ENCODE measurements at regions not wholly inside any gene's neighbourhood (a gene's known extent, or its start where the extent isn't known, plus 50 kb on each side); places are given as distances from the start of the nearest gene placed in this dataset.

DNA sequence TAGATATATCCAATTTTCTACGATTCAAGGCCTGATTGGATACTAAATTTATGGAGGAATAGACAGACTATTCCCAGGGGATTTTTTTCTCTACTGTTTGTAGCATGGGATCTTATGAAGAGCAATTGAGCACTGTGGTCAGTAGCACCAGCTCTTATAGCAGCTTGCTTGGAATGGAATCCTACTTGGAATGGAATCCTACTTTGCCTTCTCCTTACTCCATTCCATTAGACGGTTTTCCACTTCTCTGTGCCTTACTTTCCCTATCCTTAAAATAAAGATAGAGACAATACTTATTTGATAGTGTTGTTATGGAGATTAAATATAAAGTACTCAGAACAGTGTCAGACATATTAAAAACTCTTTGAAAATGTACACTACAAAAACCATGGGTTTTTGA is 133.5 kb downstream of the BTC start:
- H3K4me3 ChIP-seq (ENCODE audit: low read depth, low read length), result no peak overlapping the region
- TF ChIP-seq, protein P1, sequence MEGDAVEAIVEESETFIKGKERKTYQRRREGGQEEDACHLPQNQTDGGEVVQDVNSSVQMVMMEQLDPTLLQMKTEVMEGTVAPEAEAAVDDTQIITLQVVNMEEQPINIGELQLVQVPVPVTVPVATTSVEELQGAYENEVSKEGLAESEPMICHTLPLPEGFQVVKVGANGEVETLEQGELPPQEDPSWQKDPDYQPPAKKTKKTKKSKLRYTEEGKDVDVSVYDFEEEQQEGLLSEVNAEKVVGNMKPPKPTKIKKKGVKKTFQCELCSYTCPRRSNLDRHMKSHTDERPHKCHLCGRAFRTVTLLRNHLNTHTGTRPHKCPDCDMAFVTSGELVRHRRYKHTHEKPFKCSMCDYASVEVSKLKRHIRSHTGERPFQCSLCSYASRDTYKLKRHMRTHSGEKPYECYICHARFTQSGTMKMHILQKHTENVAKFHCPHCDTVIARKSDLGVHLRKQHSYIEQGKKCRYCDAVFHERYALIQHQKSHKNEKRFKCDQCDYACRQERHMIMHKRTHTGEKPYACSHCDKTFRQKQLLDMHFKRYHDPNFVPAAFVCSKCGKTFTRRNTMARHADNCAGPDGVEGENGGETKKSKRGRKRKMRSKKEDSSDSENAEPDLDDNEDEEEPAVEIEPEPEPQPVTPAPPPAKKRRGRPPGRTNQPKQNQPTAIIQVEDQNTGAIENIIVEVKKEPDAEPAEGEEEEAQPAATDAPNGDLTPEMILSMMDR (IDR thresholded peaks at IDR 0.05; ENCODE audit: control insufficient read depth, extremely low read depth, insufficient read depth), result no peak
- DNase-seq (ENCODE audit: low read depth), result no peak

DNA sequence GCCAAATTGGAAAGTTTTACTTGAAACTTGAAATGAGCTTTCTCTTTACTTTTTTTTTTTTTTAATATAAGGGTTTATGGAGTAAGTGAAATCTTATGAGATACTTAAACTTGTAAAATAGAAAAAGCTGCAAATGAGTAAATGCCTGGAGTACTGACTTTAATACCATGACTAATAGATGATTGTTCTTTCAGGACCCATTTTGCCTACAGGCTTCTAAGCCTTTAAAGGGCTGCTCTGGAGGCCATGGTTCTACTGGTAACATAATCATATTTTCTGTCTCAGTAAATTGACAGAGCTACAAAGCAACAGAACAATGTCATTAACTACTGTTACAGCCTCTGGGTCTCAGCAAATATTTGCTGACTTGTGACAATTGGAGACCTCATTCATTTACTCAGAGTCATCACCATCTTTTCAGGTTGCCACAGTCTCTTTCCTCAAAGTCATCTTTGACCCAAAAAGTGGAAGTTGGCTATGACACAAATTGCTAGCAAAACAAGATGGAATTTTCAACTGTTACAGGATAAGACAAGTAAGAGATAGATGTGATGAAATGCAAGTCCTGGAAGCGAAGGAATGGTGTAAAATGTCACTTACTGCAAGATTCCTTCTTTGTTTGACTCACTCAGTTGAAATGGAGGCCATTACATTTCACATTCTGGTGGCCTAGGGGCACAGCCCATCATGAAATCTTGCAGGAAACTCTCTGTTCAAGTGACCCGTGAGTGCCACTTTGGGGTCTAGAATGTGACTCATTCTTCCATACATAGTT is 132.7 kb downstream of the BTC start:
- TF ChIP-seq, protein P1 (IDR thresholded peaks at IDR 0.05; ENCODE audit: control insufficient read depth, extremely low read depth, insufficient read depth), result no peak
- no peak overlapping the region for H3K4me3 ChIP-seq (ENCODE audit: low read depth, low read length)
- DNase-seq (ENCODE audit: low read depth), result no peak

DNA sequence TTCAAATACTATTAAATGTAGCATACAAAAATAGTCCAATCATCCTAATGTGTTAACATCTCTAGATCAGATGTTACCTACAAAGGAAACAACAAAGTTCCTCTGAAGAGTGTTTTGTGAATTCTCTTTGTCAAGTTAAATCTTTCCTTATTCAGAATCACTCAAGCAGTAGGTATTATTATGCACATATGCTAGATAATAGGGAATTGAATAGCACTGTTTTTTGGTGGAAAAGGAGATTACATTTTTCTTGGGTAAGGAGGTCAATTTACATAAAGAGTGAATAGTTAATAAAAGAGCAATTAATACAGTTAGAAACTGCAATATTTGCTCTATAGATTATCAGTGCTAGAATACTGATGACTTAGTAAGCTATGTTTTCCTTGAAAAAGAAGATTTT is 130.7 kb downstream of the BTC start:
- H3K4me3 ChIP-seq (ENCODE audit: low read depth, low read length), result no peak overlapping the region
- no peak for DNase-seq (ENCODE audit: low read depth)
- TF ChIP-seq, protein P1 (IDR thresholded peaks at IDR 0.05; ENCODE audit: control insufficient read depth, extremely low read depth, insufficient read depth), result no peak

DNA sequence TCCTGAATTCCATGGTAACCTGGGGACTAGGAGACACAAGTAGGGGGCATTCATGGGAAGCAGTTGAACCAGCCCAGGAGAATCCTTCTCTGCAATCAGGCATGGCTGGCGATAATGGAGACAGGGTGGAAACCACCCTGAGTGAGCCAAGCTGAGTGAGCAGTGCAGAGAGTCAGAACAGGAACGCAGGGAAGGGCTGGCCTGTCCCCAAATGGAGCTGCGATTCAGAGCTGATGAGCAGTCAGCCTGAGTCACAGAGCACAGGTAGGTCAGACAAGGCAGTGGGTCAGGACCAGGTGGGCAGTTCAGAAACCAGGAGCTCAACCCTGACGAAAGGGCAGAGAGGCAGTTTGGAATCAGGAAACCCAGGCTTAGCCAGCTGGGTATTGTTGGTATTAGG is 129.0 kb downstream of the BTC start:
- no peak overlapping the region for H3K4me3 ChIP-seq (ENCODE audit: low read depth, low read length)
- TF ChIP-seq, protein P1 (IDR thresholded peaks at IDR 0.05; ENCODE audit: control insufficient read depth, extremely low read depth, insufficient read depth), result no peak
- DNase-seq (ENCODE audit: low read depth), result no peak

DNA sequence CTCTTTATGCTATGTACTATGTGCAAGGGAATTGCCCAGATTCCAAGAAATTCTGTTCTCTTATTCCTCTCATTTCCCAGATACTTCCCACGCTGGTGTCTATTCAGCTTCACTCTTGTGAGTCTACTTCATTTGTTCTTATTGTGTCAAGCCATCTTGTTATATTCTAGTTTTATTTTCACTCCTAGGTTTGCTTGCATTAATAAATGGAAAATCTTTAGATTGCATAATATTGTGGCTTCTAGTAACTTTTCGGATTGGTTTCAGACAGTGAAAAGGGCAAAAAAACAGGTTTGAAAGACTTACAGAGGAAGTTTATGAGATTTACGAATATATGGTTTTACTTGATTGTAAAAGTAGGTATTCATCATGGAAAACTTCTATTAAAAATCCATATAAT is 128.4 kb downstream of the BTC start:
- TF ChIP-seq, protein P1 (IDR thresholded peaks at IDR 0.05; ENCODE audit: control insufficient read depth, extremely low read depth, insufficient read depth), result no peak
- DNase-seq (ENCODE audit: low read depth), result no peak

DNA sequence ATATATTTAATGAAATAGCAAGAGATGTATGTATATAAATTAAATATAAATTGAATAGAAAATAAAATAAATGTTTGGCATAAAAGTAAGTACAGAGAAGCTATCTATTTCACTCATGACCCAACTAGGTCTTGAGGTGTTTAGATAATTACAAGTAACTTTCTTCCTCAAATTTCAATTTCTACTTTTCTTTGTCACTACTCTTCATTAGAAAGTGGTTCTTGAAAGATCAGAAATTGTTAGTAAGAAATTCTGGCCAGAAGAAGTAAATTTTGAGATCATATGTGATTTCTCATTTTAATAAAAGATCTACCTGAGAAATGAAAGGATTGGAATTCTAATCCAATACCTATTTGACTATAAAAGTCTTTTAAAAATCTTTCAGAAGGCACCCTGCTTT is 126.9 kb downstream of the BTC start:
- H3K4me3 ChIP-seq (ENCODE audit: low read depth, low read length), result no peak overlapping the region
- DNase-seq (ENCODE audit: low read depth), result no peak
- TF ChIP-seq, protein P1 (IDR thresholded peaks at IDR 0.05; ENCODE audit: control insufficient read depth, extremely low read depth, insufficient read depth), result no peak

More for the DNA sequence above, 128.4 kb downstream of the BTC start:
- H3K4me3 ChIP-seq (ENCODE audit: low read depth, low read length), result no peak overlapping the region

DNA sequence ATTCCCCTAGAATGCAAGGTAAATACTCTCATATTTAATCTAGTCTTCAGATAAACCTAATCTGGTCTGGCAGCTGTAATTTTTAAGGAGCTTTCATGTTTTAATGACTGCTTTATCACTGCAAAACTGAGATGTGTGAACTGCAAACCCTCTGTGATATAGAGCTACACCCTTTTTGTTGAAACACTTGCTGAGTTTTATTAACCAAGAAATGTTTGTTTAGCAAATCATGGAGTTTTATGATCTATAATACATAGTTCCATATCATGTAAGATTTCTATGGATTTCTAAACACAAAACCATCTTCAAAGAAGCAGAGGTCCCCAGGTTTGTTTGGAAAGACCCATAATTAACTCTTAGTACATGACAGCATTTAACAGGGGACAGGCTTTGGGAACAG is 126.4 kb downstream of the BTC start:
- no peak overlapping the region for H3K4me3 ChIP-seq (ENCODE audit: low read depth, low read length)
- DNase-seq (ENCODE audit: low read depth), result no peak
- TF ChIP-seq, protein P1 (IDR thresholded peaks at IDR 0.05; ENCODE audit: control insufficient read depth, extremely low read depth, insufficient read depth), result no peak
